ENCODE measurements at regions not wholly inside any gene's neighbourhood (a gene's known extent, or its start where the extent isn't known, plus 50 kb on each side); places are given as distances from the start of the nearest gene placed in this dataset.

DNA sequence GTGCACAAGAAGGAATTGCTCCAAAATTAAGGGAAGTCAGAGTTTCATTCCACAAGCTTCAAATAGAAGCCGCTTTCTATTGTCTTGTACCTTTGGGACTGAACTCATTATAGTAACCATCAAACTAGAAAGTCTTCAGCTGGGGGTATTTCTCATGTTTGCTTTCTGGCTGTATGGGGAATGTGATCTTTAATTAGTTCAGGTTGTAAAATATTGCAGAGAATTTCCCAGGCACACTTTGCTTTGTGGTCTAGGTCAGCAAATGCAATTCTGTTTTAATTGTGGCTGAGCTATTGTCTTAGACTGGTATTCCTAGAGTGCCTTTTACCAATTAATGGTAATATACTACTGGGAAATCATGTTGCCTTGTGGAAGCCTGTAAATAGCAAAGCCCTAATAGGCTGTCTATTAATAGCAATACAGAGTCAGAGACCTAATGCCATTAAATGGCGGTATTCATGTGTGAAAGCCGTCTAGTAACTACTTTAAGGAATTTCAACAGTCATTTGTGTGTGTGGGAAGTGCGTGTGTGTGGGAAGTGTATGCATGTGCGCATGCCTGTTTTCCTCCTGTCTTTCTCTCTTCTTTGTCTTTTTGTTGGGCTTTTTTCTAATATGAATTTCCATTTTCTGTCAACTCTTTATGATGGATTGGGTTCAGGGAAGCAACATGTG lies 276.6 kb downstream of the FAT3 start:
- no peak overlapping the region for H2AFZ ChIP-seq (replicated peaks)
- H3K4me1 Mint-ChIP-seq: peaks cover 20% of the 10 kb centered on the region
- no peak overlapping the region for H3K27ac ChIP-seq
- peaks cover 2% of the 10 kb centered on the region for H3K36me3 Mint-ChIP-seq
- H3K4me3 Mint-ChIP-seq: no peak overlapping the region
- no peak overlapping the region for H3K27ac Mint-ChIP-seq
- TF ChIP-seq EZH2phosphoT487 (IDR thresholded peaks at IDR 0.05): no peak
- TF ChIP-seq, protein P1, sequence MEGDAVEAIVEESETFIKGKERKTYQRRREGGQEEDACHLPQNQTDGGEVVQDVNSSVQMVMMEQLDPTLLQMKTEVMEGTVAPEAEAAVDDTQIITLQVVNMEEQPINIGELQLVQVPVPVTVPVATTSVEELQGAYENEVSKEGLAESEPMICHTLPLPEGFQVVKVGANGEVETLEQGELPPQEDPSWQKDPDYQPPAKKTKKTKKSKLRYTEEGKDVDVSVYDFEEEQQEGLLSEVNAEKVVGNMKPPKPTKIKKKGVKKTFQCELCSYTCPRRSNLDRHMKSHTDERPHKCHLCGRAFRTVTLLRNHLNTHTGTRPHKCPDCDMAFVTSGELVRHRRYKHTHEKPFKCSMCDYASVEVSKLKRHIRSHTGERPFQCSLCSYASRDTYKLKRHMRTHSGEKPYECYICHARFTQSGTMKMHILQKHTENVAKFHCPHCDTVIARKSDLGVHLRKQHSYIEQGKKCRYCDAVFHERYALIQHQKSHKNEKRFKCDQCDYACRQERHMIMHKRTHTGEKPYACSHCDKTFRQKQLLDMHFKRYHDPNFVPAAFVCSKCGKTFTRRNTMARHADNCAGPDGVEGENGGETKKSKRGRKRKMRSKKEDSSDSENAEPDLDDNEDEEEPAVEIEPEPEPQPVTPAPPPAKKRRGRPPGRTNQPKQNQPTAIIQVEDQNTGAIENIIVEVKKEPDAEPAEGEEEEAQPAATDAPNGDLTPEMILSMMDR (IDR thresholded peaks at IDR 0.05): no peak
- TF ChIP-seq EZH2 (IDR thresholded peaks at IDR 0.05): no peak
- H3K4me3 ChIP-seq: no peak overlapping the region
- no peak overlapping the region for H3K9ac ChIP-seq
- H3K9me3 ChIP-seq (ENCODE audit: low read depth): no peaks in the 10 kb centered on the region
- DNase-seq (ENCODE audit: low spot score): no peak
- H3K36me3 ChIP-seq: no peaks in the 10 kb centered on the region
- H3K9me3 Mint-ChIP-seq: no peaks in the 10 kb centered on the region
- H3F3A ChIP-seq (ENCODE audit: low read depth): no peaks in the 10 kb centered on the region
- H3K4me2 ChIP-seq: no peak overlapping the region
- peaks cover 2% of the 10 kb centered on the region for H3K27me3 Mint-ChIP-seq (ENCODE audit: insufficient read depth, low read depth)
- peaks cover 6% of the 10 kb centered on the region for H3K4me1 ChIP-seq
- H3K79me2 ChIP-seq (ENCODE audit: low read depth): no peaks in the 10 kb centered on the region
- no peaks in the 10 kb centered on the region for H4K20me1 ChIP-seq (ENCODE audit: low read depth)
- no peaks in the 10 kb centered on the region for H3K27me3 ChIP-seq

DNA sequence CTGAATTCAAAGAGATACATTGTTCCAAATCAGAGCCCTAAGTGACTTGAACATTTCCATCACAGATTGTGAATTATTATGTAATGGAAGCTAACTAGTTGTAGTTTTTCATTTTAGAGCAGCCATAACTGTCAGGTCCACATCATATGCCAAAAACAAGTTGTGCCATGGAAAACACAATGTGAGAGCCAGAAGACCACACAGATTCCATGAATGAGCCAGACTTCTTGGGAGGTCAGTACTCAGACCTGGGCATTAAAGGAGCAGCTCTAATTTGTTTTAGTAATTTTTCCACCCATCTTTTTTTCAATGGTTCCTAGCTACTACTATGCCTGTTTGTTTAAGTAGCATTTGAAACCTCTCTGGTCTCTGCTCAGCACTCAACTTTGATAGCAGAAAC lies 279.4 kb downstream of the FAT3 start:
- no peaks in the 10 kb centered on the region for H3K36me3 ChIP-seq
- no peaks in the 10 kb centered on the region for H3K9me3 ChIP-seq (ENCODE audit: low read depth)
- no peak overlapping the region for H3K4me3 ChIP-seq
- no peak overlapping the region for H3K27ac Mint-ChIP-seq
- no peak for DNase-seq (ENCODE audit: low spot score)
- H3K9ac ChIP-seq: no peak overlapping the region
- peaks cover 17% of the 10 kb centered on the region for H3K4me1 ChIP-seq
- no peaks in the 10 kb centered on the region for H3K9me3 Mint-ChIP-seq
- no peaks in the 10 kb centered on the region for H4K20me1 ChIP-seq (ENCODE audit: low read depth)
- H3K27me3 ChIP-seq: no peaks in the 10 kb centered on the region
- no peak overlapping the region for H2AFZ ChIP-seq (replicated peaks)
- no peak overlapping the region for H3K4me3 Mint-ChIP-seq
- H3F3A ChIP-seq (ENCODE audit: low read depth): no peaks in the 10 kb centered on the region
- peaks cover 2% of the 10 kb centered on the region for H3K36me3 Mint-ChIP-seq
- no peak overlapping the region for H3K27ac ChIP-seq
- TF ChIP-seq, protein P1 (IDR thresholded peaks at IDR 0.05): no peak
- no peak for TF ChIP-seq EZH2 (IDR thresholded peaks at IDR 0.05)
- TF ChIP-seq EZH2phosphoT487 (IDR thresholded peaks at IDR 0.05): no peak
- no peaks in the 10 kb centered on the region for H3K79me2 ChIP-seq (ENCODE audit: low read depth)
- no peak overlapping the region for H3K4me2 ChIP-seq
- peaks cover 26% of the 10 kb centered on the region for H3K4me1 Mint-ChIP-seq
- no peaks in the 10 kb centered on the region for H3K27me3 Mint-ChIP-seq (ENCODE audit: insufficient read depth, low read depth)

DNA sequence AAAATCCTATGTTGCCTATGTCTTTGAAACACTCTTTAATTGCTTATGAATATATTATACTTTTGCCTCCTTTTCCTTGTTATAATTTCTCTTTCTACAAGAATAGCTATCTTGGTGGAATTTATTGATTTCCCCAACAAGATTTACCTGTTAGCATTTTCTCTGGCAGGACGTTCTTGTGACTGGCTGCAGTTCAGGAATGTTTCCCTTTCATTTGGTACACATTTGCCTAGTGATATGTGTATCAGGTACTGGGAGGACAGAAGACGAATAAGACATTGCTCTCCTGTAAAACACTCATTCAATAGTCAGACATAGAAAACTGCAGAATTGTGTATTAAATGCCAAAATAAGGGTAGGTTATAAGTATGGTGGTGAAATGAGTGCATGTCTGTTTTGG lies 279.9 kb downstream of the FAT3 start:
- Histone ChIP-seq H3K36me3 (no peaks in the 10 kb centered on the region), H2AFZ (replicated peaks) (no peak overlapping the region), H3F3A (ENCODE audit: low read depth) (no peaks in the 10 kb centered on the region), H3K4me1 (peaks cover 17% of the 10 kb centered on the region), H3K4me2 (no peak overlapping the region), H3K27ac (no peak overlapping the region), H3K4me3 (no peak overlapping the region), H4K20me1 (ENCODE audit: low read depth) (no peaks in the 10 kb centered on the region), H3K9ac (no peak overlapping the region), H3K79me2 (ENCODE audit: low read depth) (no peaks in the 10 kb centered on the region), H3K9me3 (ENCODE audit: low read depth) (no peaks in the 10 kb centered on the region), H3K27me3 (no peaks in the 10 kb centered on the region)
- Mint-ChIP-seq H3K27ac (no peak overlapping the region), H3K4me1 (peaks cover 29% of the 10 kb centered on the region), H3K9me3 (no peaks in the 10 kb centered on the region), H3K36me3 (peaks cover 2% of the 10 kb centered on the region), H3K4me3 (no peak overlapping the region), H3K27me3 (ENCODE audit: insufficient read depth, low read depth) (no peaks in the 10 kb centered on the region)
- DNase-seq (ENCODE audit: low spot score): no peak
- TF ChIP-seq EZH2 (IDR thresholded peaks at IDR 0.05) (no peak), EZH2phosphoT487 (IDR thresholded peaks at IDR 0.05) (no peak)
- TF ChIP-seq, protein P1 (IDR thresholded peaks at IDR 0.05): no peak
